ENCODE measurements at regions not wholly inside any gene's neighbourhood (a gene's known extent, or its start where the extent isn't known, plus 50 kb on each side); places are given as distances from the start of the nearest gene placed in this dataset.

DNA sequence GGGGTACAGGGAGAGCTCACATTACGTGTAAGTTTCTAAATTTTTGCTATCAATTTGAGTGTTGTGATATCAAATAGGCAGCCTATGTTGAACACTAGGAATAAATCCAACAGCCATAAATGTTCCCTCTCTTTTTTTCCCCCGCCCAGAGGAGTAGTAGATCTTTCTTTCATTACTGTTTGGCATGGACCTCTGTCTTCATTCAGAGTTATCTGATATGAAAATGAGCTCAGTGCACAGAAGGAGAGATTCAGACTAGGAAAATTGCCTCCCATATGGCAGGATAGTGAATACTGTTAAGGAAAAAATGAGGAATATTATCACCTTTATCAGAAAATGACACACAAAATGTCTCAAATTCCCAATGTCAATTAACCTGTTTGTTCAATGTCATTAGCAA is 110.0 kb upstream of the EYS start:
- no TSS peak for BruUV-seq (replicated peaks)
- Histone ChIP-seq H3K9ac (ENCODE audit: control insufficient read depth, insufficient read depth, low read length) (no peak overlapping the region), H2AFZ (ENCODE audit: control insufficient read depth, low read depth, low read length) (no peak overlapping the region), H3K27ac (ENCODE audit: control insufficient read depth, insufficient read depth) (no peak overlapping the region), H4K20me1 (ENCODE audit: control insufficient read depth, insufficient read depth) (no peaks in the 10 kb centered on the region), H3K9me3 (replicated peaks; ENCODE audit: control insufficient read depth, insufficient read depth, low read length) (no peaks in the 10 kb centered on the region), H3K4me1 (ENCODE audit: control insufficient read depth, insufficient read depth, low read length) (no peaks in the 10 kb centered on the region), H3K27me3 (replicated peaks in 1 of 2; ENCODE audit: control insufficient read depth in 2 of 2, insufficient read depth in 2 of 2, low read length in 1 of 2) (no peaks in the 10 kb centered on the region), H3K36me3 (ENCODE audit: control insufficient read depth in 2 of 2, insufficient read depth in 2 of 2, low read length in 1 of 2) (no peaks in the 10 kb centered on the region), H3K4me3 (no peak overlapping the region), H3K79me2 (ENCODE audit: control insufficient read depth, insufficient read depth, low read length) (no peaks in the 10 kb centered on the region), H3K4me2 (ENCODE audit: control insufficient read depth, insufficient read depth) (no peak overlapping the region)
- FAIRE-seq = no peak
- no peak for DNase-seq (ENCODE audit: low read depth, low spot score)
- POLR2A ChIA-PET = no interaction called here
- no peak for ATAC-seq
- SMC1A ChIA-PET (ENCODE audit: uncharacterized antibody, unreplicated experiment) = no interaction called here
- 2% methylated on average over 2 of the region's 2 CpGs for WGBS (ENCODE audit: insufficient coverage, insufficient replicate concordance, low lambda C conversion rate, missing lambda C conversion rate)
- CTCF ChIA-PET = no interaction called here
- RAD21 ChIA-PET (ENCODE audit: unreplicated experiment) = no interaction called here
- intact Hi-C loops (cut with micrococcal nuclease; ENCODE audit: unreplicated experiment) (no loop called here), in situ Hi-C loops (cut with MboI) (no loop called here)
- TF ChIP-seq EED (IDR thresholded peaks at IDR 0.05; ENCODE audit: low read depth) = no peak
- no peak for TF ChIP-seq YBX1 (IDR thresholded peaks at IDR 0.05)
- TF ChIP-seq JUND (IDR thresholded peaks at IDR 0.05; ENCODE audit: low read depth, low read length) = no peak
- TF ChIP-seq SMAD1 (IDR thresholded peaks at IDR 0.05; ENCODE audit: low read depth, partially characterized antibody) = no peak
- TF ChIP-seq POLR2A (IDR thresholded peaks at IDR 0.05; ENCODE audit: low read depth, low read length) = no peak
- TF ChIP-seq, protein P1, sequence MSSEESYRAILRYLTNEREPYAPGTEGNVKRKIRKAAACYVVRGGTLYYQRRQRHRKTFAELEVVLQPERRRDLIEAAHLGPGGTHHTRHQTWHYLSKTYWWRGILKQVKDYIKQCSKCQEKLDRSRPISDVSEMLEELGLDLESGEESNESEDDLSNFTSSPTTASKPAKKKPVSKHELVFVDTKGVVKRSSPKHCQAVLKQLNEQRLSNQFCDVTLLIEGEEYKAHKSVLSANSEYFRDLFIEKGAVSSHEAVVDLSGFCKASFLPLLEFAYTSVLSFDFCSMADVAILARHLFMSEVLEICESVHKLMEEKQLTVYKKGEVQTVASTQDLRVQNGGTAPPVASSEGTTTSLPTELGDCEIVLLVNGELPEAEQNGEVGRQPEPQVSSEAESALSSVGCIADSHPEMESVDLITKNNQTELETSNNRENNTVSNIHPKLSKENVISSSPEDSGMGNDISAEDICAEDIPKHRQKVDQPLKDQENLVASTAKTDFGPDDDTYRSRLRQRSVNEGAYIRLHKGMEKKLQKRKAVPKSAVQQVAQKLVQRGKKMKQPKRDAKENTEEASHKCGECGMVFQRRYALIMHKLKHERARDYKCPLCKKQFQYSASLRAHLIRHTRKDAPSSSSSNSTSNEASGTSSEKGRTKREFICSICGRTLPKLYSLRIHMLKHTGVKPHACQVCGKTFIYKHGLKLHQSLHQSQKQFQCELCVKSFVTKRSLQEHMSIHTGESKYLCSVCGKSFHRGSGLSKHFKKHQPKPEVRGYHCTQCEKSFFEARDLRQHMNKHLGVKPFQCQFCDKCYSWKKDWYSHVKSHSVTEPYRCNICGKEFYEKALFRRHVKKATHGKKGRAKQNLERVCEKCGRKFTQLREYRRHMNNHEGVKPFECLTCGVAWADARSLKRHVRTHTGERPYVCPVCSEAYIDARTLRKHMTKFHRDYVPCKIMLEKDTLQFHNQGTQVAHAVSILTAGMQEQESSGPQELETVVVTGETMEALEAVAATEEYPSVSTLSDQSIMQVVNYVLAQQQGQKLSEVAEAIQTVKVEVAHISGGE (CRISPR knock-in tag; IDR thresholded peaks at IDR 0.05) = no peak
- no peak for TF ChIP-seq KLF5 (IDR thresholded peaks at IDR 0.05; ENCODE audit: partially characterized antibody)
- TF ChIP-seq TAF1 (IDR thresholded peaks at IDR 0.05; ENCODE audit: borderline replicate concordance, low read depth, low read length) = no peak
- TF ChIP-seq ZNF384 (IDR thresholded peaks at IDR 0.05; ENCODE audit: borderline replicate concordance, low read depth, low read length) = no peak
- no peak for TF ChIP-seq TARDBP (IDR thresholded peaks at IDR 0.05; ENCODE audit: borderline replicate concordance)
- no peak for TF ChIP-seq NR2F1 (conservative IDR thresholded peaks at IDR 0.05)
- TF ChIP-seq SRF (IDR thresholded peaks at IDR 0.05; ENCODE audit: low read depth in 2 of 2, low read length in 2 of 2) = no peak
